ENCODE measurements at regions not wholly inside any gene's neighbourhood (a gene's known extent, or its start where the extent isn't known, plus 50 kb on each side); places are given as distances from the start of the nearest gene placed in this dataset.

GRCh38 chr9:72444435-72444834, 77.0 kb upstream of the TMC1 start:
- TF ChIP-seq POLR2A (IDR thresholded peaks at IDR 0.05): no peak
- TF ChIP-seq POLR2AphosphoS5 (IDR thresholded peaks at IDR 0.05): no peak
- no peak for TF ChIP-seq CTCF (IDR thresholded peaks at IDR 0.05)
- no peak for TF ChIP-seq EP300 (IDR thresholded peaks at IDR 0.05)
- WGBS, 2 donors: 87 to 90% methylated on average over 1 of the region's 1 CpG
- intact Hi-C loops (cut with DNase I): no loop called here
- DNase-seq: no peak
- H3K9me3 ChIP-seq: no peaks in the 10 kb centered on the region
- H3K4me3 ChIP-seq: no peak overlapping the region
- no peak overlapping the region for H3K27ac ChIP-seq
- H3K27me3 ChIP-seq: no peaks in the 10 kb centered on the region
- peaks cover 0 to 16% (median 9%) of the 10 kb centered on the region in 4 donors for H3K4me1 ChIP-seq
- H3K36me3 ChIP-seq: no peaks in the 10 kb centered on the region

- Histone ChIP-seq H3K27ac (no peak overlapping the region), H3K36me3 (no peaks in the 10 kb centered on the region), H3K9me3 (no peaks in the 10 kb centered on the region), H3K27me3 (no peaks in the 10 kb centered on the region), H3K4me3 (no peak overlapping the region), H3K4me1 (peaks cover 0 to 16% (median 9%) of the 10 kb centered on the region in 4 donors)
- WGBS, 2 donors: 79 to 93% methylated on average over 4 of the region's 4 CpGs
- no peak for TF ChIP-seq POLR2AphosphoS5 (IDR thresholded peaks at IDR 0.05)
- TF ChIP-seq POLR2A (IDR thresholded peaks at IDR 0.05): no peak
- TF ChIP-seq EP300 (IDR thresholded peaks at IDR 0.05): no peak
- no peak for TF ChIP-seq CTCF (IDR thresholded peaks at IDR 0.05)
- DNase-seq: no peak
- intact Hi-C loops (cut with DNase I): no loop called here
These were observed 77.6 kb upstream of the TMC1 start for GRCh38 chr9:72443855-72444254.

DNA sequence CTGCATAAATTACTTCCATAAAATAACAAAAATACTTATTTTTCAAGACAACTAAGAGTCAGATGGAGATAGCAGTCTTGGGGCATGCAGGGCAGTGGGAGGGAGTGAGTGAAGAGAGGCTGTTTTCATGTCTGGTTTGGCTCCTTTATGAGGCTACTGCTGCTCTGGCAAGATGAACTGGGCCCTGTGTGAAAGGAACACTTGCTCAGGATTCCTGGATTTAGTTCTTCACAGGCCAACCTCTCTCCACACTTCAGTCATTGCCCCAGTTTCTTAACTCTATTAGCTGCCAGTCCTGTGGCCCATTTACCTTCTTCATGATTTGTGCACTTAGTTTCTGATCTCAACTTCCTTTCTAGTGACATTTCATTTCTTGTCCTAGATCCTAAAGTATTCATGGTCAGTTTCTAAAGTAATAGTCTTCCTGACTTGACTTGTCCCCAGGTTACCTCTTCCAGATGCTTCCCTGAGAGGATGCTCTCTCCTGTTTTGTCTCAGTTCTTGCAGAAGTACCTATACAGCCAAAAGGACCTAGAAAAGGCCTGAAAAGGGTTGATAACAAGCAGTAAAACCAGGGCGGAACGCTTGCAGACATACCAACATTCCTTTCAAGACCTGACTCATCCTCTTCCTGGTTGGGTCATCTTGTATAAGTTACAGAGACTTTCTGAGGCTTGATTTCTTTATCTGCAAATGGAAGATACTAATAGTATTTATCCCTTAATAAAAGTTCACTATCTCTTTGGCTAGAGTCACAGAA, 77.0 kb upstream of the ZFAND5 start:
- TF ChIP-seq POLR2A (IDR thresholded peaks at IDR 0.05) (no peak), CTCF (IDR thresholded peaks at IDR 0.05) (no peak), EP300 (IDR thresholded peaks at IDR 0.05) (no peak), POLR2AphosphoS5 (IDR thresholded peaks at IDR 0.05) (no peak)
- DNase-seq: no peak
- 57 to 63% methylated on average over 2 of the region's 2 CpGs for WGBS, 2 donors
- Histone ChIP-seq H3K9me3 (no peaks in the 10 kb centered on the region), H3K4me1 (peaks cover 0 to 16% (median 9%) of the 10 kb centered on the region in 4 donors), H3K4me3 (no peak overlapping the region), H3K27me3 (no peaks in the 10 kb centered on the region), H3K36me3 (no peaks in the 10 kb centered on the region), H3K27ac (peak overlapping the region in 1 of 4 donors; percentile 43)
- intact Hi-C loops (cut with DNase I): no loop called here

- Histone ChIP-seq H3K4me3 (no peak overlapping the region), H3K4me1 (peaks cover 0 to 16% (median 9%) of the 10 kb centered on the region in 4 donors), H3K36me3 (no peaks in the 10 kb centered on the region), H3K27ac (peak overlapping the region in 1 of 4 donors; percentile 43), H3K27me3 (no peaks in the 10 kb centered on the region), H3K9me3 (no peaks in the 10 kb centered on the region)
- DNase-seq: no peak
- intact Hi-C loops (cut with DNase I): no loop called here
- 93 to 94% methylated on average over 7 of the region's 7 CpGs for WGBS, 2 donors
- no peak for TF ChIP-seq POLR2A (IDR thresholded peaks at IDR 0.05)
- TF ChIP-seq POLR2AphosphoS5 (IDR thresholded peaks at IDR 0.05): no peak
- TF ChIP-seq CTCF (IDR thresholded peaks at IDR 0.05): no peak
- TF ChIP-seq EP300 (IDR thresholded peaks at IDR 0.05): no peak
These were observed 76.2 kb upstream of the ZFAND5 start for GRCh38 chr9:72440992-72441847.

All from sigmoid colon (tissue), 6 donors.